GM18870 (cell line): ENCODE measurements at regions not wholly inside any gene's neighbourhood (a gene's known extent, or its start where the extent isn't known, plus 50 kb on each side); places are given as distances from the start of the nearest gene placed in this dataset.
"Not testable (repeated sequence)": the region's sequence is repeated elsewhere in the genome, so short reads cannot be mapped to it uniquely, and the experiment has no call there.

Experiments used
- ATAC-seq: cut with Tn5 transposase; IDR thresholded peaks from one replicate; pipeline ENCODE4 v1.9.1; 2021; ENCODE audit warnings: moderate library complexity; ENCODE audit not compliant: unreplicated experiment

- ATAC-seq = no peak
Observed at GRCh38 chr5:17079562-17079961, 137.9 kb upstream of the BASP1 start.

GRCh38 chr5:17080361-17080760 lies 137.1 kb upstream of the BASP1 start:
- ATAC-seq = no peak

- no peak for ATAC-seq
Observed at GRCh38 chr5:17081142-17081541, 136.3 kb upstream of the BASP1 start.

- not testable (repeated sequence) for ATAC-seq
Observed at GRCh38 chr5:17083276-17083675, 134.2 kb upstream of the BASP1 start.

- ATAC-seq = no peak
Observed at GRCh38 chr5:17087035-17087434, 130.4 kb upstream of the BASP1 start.

GRCh38 chr5:17088051-17088450 lies 129.4 kb upstream of the BASP1 start:
- ATAC-seq = no peak

GRCh38 chr5:17089001-17089400 lies 128.4 kb upstream of the BASP1 start:
- ATAC-seq = no peak

GRCh38 chr5:17089690-17090089 lies 127.7 kb upstream of the BASP1 start:
- ATAC-seq = no peak

GRCh38 chr5:17090839-17091238 lies 126.6 kb upstream of the BASP1 start:
- ATAC-seq = no peak

- no peak for ATAC-seq
Observed at GRCh38 chr5:17094830-17095229, 122.6 kb upstream of the BASP1 start.

- ATAC-seq = no peak
Observed at GRCh38 chr5:17096952-17097695, 120.3 kb upstream of the BASP1 start.

- ATAC-seq = no peak
Observed at GRCh38 chr5:17099946-17100345, 117.5 kb upstream of the BASP1 start.

- ATAC-seq = no peak
Observed at GRCh38 chr5:17103461-17103860, 114.0 kb upstream of the BASP1 start.

GRCh38 chr5:17105744-17106418 lies 111.5 kb upstream of the BASP1 start:
- ATAC-seq = no peak

- ATAC-seq = no peak
Observed at GRCh38 chr5:17106521-17106920, 110.9 kb upstream of the BASP1 start.

- ATAC-seq = not testable (repeated sequence)
Observed at GRCh38 chr5:17112091-17112716, 105.2 kb upstream of the BASP1 start.

- no peak for ATAC-seq
Observed at GRCh38 chr5:17113174-17113958, 104.1 kb upstream of the BASP1 start.

- no peak for ATAC-seq
Observed at GRCh38 chr5:17114233-17114632, 103.2 kb upstream of the BASP1 start.

GRCh38 chr5:17114715-17115599 lies 102.5 kb upstream of the BASP1 start:
- no peak for ATAC-seq

- no peak for ATAC-seq
Observed at GRCh38 chr5:17115855-17116254, 101.6 kb upstream of the BASP1 start.
